ENCODE measurements at regions not wholly inside any gene's neighbourhood (a gene's known extent, or its start where the extent isn't known, plus 50 kb on each side); places are given as distances from the start of the nearest gene placed in this dataset.

- WGBS, 2 donors = 30 to 31% methylated on average over 2 of the region's 2 CpGs
- H3K4me1 ChIP-seq = no peaks in the 10 kb centered on the region
- H3K9me3 ChIP-seq = no peaks in the 10 kb centered on the region
- no peak overlapping the region for H3K27ac ChIP-seq
- H3K4me3 ChIP-seq = no peak overlapping the region
- no peaks in the 10 kb centered on the region for H3K36me3 ChIP-seq
- no peaks in the 10 kb centered on the region for H3K27me3 ChIP-seq
- TF ChIP-seq CTCF (IDR thresholded peaks at IDR 0.05) (no peak), EP300 (IDR thresholded peaks at IDR 0.05) (no peak), POLR2A (IDR thresholded peaks at IDR 0.05) (no peak)
- no peak for DNase-seq (ENCODE audit: low spot score in 2 of 2)
Observed at GRCh38 chr6:126548300-126548699, 208.4 kb downstream of the CENPW start.

GRCh38 chr6:126550323-126550722, 210.4 kb downstream of the CENPW start:
- no peak overlapping the region for H3K27ac ChIP-seq
- H3K4me1 ChIP-seq = no peaks in the 10 kb centered on the region
- no peak for DNase-seq (ENCODE audit: low spot score in 2 of 2)
- TF ChIP-seq CTCF (IDR thresholded peaks at IDR 0.05) (no peak), EP300 (IDR thresholded peaks at IDR 0.05) (no peak), POLR2A (IDR thresholded peaks at IDR 0.05) (no peak)
- no peaks in the 10 kb centered on the region for H3K27me3 ChIP-seq
- H3K4me3 ChIP-seq = no peak overlapping the region
- 93 to 96% methylated on average over 5 of the region's 5 CpGs for WGBS, 2 donors
- no peaks in the 10 kb centered on the region for H3K9me3 ChIP-seq
- H3K36me3 ChIP-seq = no peaks in the 10 kb centered on the region

- WGBS, 2 donors = 72 to 79% methylated on average over 1 of the region's 1 CpG
- no peaks in the 10 kb centered on the region for H3K27me3 ChIP-seq
- TF ChIP-seq EP300 (IDR thresholded peaks at IDR 0.05) = no peak
- TF ChIP-seq POLR2A (IDR thresholded peaks at IDR 0.05) = no peak
- no peak for TF ChIP-seq CTCF (IDR thresholded peaks at IDR 0.05)
- H3K9me3 ChIP-seq = peaks cover 0 to 3% (median 0%) of the 10 kb centered on the region in 4 donors
- no peak overlapping the region for H3K4me3 ChIP-seq
- no peak for DNase-seq (ENCODE audit: low spot score in 2 of 2)
- no peaks in the 10 kb centered on the region for H3K36me3 ChIP-seq
- H3K27ac ChIP-seq = no peak overlapping the region
- H3K4me1 ChIP-seq = no peaks in the 10 kb centered on the region
Observed at GRCh38 chr6:126551832-126552231, 211.9 kb downstream of the CENPW start.

GRCh38 chr6:126553854-126554253, 213.9 kb downstream of the CENPW start:
- H3K27ac ChIP-seq = no peak overlapping the region
- no peaks in the 10 kb centered on the region for H3K4me1 ChIP-seq
- TF ChIP-seq CTCF (IDR thresholded peaks at IDR 0.05) = no peak
- TF ChIP-seq POLR2A (IDR thresholded peaks at IDR 0.05) = no peak
- H3K9me3 ChIP-seq = peaks cover 0 to 9% (median 0%) of the 10 kb centered on the region in 4 donors
- 73 to 81% methylated on average over 1 of the region's 1 CpG for WGBS, 2 donors
- H3K4me3 ChIP-seq = no peak overlapping the region
- no peaks in the 10 kb centered on the region for H3K36me3 ChIP-seq
- no peaks in the 10 kb centered on the region for H3K27me3 ChIP-seq
- no peak for DNase-seq (ENCODE audit: low spot score in 2 of 2)

GRCh38 chr6:126570507-126570906, 230.6 kb downstream of the CENPW start:
- no peak overlapping the region for H3K4me3 ChIP-seq
- no peaks in the 10 kb centered on the region for H3K9me3 ChIP-seq
- H3K4me1 ChIP-seq = no peaks in the 10 kb centered on the region
- no peak for DNase-seq (ENCODE audit: low spot score in 2 of 2)
- 93% methylated on average over 1 of the region's 1 CpG for WGBS, 2 donors
- H3K27me3 ChIP-seq = no peaks in the 10 kb centered on the region
- H3K36me3 ChIP-seq = no peaks in the 10 kb centered on the region
- no peak for TF ChIP-seq CTCF (IDR thresholded peaks at IDR 0.05)
- no peak for TF ChIP-seq POLR2A (IDR thresholded peaks at IDR 0.05)
- no peak overlapping the region for H3K27ac ChIP-seq
